GM18868 (cell line): ENCODE measurements at regions not wholly inside any gene's neighbourhood (a gene's known extent, or its start where the extent isn't known, plus 50 kb on each side); places are given as distances from the start of the nearest gene placed in this dataset.

Source experiments
- ATAC-seq: cut with Tn5 transposase; IDR thresholded peaks from one replicate; pipeline ENCODE4 v1.9.1; 2021; ENCODE audit warnings: mild to moderate bottlenecking, moderate library complexity; ENCODE audit not compliant: unreplicated experiment

DNA sequence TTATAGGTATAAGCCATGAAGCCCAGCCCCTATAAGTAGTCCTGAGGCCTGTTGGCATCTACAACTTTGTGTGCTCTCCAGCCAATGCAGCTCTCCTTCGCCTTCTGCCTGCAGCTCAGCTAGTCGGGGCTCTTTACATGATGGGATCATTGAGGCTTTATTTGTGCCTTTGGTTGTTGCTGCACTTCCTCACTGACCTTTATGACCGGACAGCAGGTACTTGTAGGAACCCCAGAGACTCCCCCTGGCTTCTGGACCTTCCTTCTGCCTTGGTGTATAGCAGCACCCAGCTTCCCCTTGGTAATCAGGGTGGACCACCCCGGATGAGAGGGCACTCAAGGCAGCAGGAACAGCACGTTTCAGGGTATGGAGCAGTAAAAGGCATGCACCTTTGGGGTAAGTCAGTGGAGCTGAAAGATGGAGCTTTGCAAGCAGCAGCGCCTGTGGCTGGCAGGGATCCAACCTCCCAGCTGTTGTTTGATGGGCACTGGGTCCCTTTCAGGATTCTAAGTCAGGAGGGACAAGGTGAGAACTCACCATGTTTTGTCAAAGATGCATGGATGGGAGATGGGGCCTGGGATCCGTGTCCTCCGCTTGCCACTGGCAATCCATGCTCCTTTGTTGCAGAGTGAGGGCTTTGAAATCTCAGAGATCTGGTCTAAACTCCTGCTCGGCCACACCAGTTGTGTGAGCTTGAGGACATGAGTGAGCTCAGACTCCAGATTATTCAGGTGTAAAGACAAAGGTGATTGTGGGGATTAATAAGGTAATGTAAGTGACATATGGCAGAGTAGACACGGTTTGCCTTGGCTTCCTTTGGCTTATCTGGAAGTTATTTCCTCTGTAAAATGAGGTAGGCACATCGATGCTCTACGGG is 65.1 kb upstream of the KLF13 start:
- no peak for ATAC-seq

- no peak for ATAC-seq
Observed at GRCh38 chr15:31262143-31262530, 64.5 kb upstream of the KLF13 start.

GRCh38 chr15:31262901-31263671 is 63.5 kb upstream of the KLF13 start:
- ATAC-seq: peak; percentile 30

GRCh38 chr15:31263751-31264558 is 62.7 kb upstream of the KLF13 start:
- ATAC-seq: peak; percentile 27

- ATAC-seq: no peak
Observed at GRCh38 chr15:31264559-31265089, 62.0 kb upstream of the KLF13 start.

- ATAC-seq: peak; percentile 1
Observed at GRCh38 chr15:31265090-31265870, 61.4 kb upstream of the KLF13 start.

- peak; percentile 56 for ATAC-seq
Observed at GRCh38 chr15:31265871-31266711, 60.5 kb upstream of the KLF13 start.

DNA sequence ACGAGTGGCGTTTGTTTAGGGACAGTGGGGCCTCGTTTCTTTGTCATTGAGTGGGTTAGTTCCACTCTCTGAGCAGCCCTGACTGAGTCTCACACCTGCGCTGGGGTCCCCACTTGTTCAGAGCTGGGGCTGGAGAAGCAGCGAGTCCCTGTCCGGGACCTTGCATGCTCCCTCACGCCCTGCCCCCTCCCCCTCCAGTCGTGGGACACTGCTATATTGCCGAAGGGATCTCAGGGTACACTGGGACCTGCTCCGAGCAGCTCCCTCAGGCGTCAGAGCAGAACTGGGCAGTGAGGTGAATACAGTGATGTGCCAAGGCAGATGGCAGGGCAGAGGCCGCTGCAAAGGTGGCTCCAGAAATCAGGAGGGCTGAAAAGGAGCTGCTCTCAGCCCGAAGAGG is 59.9 kb upstream of the KLF13 start:
- peak; percentile 18 for ATAC-seq

DNA sequence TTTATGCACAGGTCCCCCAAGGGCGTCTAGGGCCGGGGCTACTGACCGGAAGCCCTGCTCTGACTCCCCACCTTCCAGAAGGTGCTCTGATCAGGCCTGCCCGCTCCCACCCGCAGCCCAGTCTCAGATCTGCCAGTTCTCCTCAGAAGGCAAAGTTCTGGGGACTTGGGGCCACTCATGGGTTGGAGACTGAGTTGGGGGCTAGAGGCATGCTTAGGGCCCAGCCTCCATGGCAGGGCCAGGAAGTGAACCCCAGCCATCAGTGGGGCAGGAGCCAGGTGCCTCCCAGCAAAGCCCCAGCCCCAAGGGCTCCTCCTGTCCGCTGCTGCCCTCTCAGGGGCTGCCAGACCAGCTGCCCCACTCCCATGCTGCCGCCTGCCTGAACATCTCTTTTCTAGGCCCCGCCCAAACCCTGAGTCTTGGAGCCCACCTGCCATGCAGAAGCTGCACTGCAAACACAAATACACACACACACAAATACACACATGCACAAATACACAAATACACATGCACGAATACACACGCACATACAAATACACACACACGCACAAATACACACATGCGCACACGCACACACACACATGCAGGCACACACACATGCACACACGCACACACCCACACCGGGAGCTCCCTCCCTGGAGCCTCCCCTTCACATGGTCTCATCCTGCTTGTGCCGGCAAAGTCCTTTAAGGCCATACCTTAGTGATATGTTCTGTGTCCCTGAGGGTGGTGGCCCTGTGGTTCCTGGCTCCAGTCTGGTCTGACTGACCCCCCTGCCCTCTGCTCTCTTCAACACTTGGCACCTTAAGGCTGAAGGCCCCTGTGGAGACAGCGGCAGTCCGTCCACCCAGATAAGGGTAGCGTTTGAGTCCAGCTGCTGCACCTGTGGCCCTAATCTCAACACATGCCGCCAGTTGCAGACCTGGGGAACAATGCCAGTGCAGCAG is 59.2 kb upstream of the KLF13 start:
- ATAC-seq: no peak

- no peak for ATAC-seq
Observed at GRCh38 chr15:31268108-31268501, 58.5 kb upstream of the KLF13 start.

- no peak for ATAC-seq
Observed at GRCh38 chr15:31268911-31269784, 57.5 kb upstream of the KLF13 start.

GRCh38 chr15:31269816-31270575 is 56.6 kb upstream of the KLF13 start:
- no peak for ATAC-seq

- ATAC-seq: no peak
Observed at GRCh38 chr15:31270767-31271166, 55.9 kb upstream of the KLF13 start.

GRCh38 chr15:31271224-31271635 is 55.4 kb upstream of the KLF13 start:
- ATAC-seq: no peak

GRCh38 chr15:31271711-31272557 is 54.7 kb upstream of the KLF13 start:
- no peak for ATAC-seq
